Neural progenitor cell (in vitro differentiated cells): ENCODE measurements at regions not wholly inside any gene's neighbourhood (a gene's known extent, or its start where the extent isn't known, plus 50 kb on each side); places are given as distances from the start of the nearest gene placed in this dataset.

Source experiments
- DNase-seq: peaks from one replicate; pipeline ENCODE4 v3.0.0-alpha.2; 2016; ENCODE audit warnings: low spot score
- H2AFZ ChIP-seq: fragments of 200-600 bp; sonication (generic); replicated peaks from 2 replicates; pipeline ENCODE4 v1.6.1; 2016; ENCODE audit warnings: antibody characterized with exemption
- H3F3A ChIP-seq: fragments of 200-600 bp; sonication (generic); 2 replicates; pipeline ENCODE4 v1.6.1; 2016; ENCODE audit warnings: antibody characterized with exemption, low read depth
- H3K27ac ChIP-seq: fragments of 200-600 bp; sonication (generic); 2 replicates; pipeline ENCODE4 v1.5.1; 2016; ENCODE audit warnings: mild to moderate bottlenecking
- H3K27me3 ChIP-seq: fragments of 200-600 bp; sonication (generic); 2 replicates; pipeline ENCODE4 v1.6.1; 2016; ENCODE audit warnings: mild to moderate bottlenecking, moderate library complexity
- H3K36me3 ChIP-seq: fragments of 200-600 bp; sonication (generic); 2 replicates; pipeline ENCODE4 v1.5.1; 2016
- H3K4me1 ChIP-seq: fragments of 200-600 bp; sonication (generic); 2 replicates; pipeline ENCODE4 v1.6.1; 2016; ENCODE audit warnings: mixed run types
- H3K4me2 ChIP-seq: fragments of 200-600 bp; sonication (generic); 2 replicates; pipeline ENCODE4 v1.6.1; 2016
- H3K4me3 ChIP-seq: fragments of 200-600 bp; sonication (generic); 2 replicates; pipeline ENCODE4 v1.5.1; 2016
- H3K79me2 ChIP-seq: fragments of 200-600 bp; sonication (generic); 2 replicates; pipeline ENCODE4 v1.6.1; 2016; ENCODE audit warnings: low read depth
- H3K9ac ChIP-seq: fragments of 200-600 bp; sonication (generic); 2 replicates; pipeline ENCODE4 v1.6.1; 2016
- H3K9me3 ChIP-seq: fragments of 200-600 bp; sonication (generic); 2 replicates; pipeline ENCODE4 v1.5.1; 2016; ENCODE audit warnings: low read depth
- H4K20me1 ChIP-seq: fragments of 200-600 bp; sonication (generic); 2 replicates; pipeline ENCODE4 v1.6.1; 2016; ENCODE audit warnings: low read depth
- H3K27ac Mint-ChIP-seq: 3 replicates; pipeline ENCODE4 v1.8.0; 2021; ENCODE audit warnings: mixed read lengths
- H3K27me3 Mint-ChIP-seq: 2 replicates; pipeline ENCODE4 v1.8.0; 2022; ENCODE audit warnings: low read depth, mild to moderate bottlenecking, inconsistent platforms, moderate library complexity, mixed read lengths; ENCODE audit not compliant: insufficient read depth
- H3K36me3 Mint-ChIP-seq: 3 replicates; pipeline ENCODE4 v1.8.0; 2021; ENCODE audit warnings: mixed read lengths
- H3K4me1 Mint-ChIP-seq: 3 replicates; pipeline ENCODE4 v1.8.0; 2021; ENCODE audit warnings: mixed read lengths
- H3K4me3 Mint-ChIP-seq: 3 replicates; pipeline ENCODE4 v1.8.0; 2021; ENCODE audit warnings: mild to moderate bottlenecking, moderate library complexity, mixed read lengths
- H3K9me3 Mint-ChIP-seq: 3 replicates; pipeline ENCODE4 v1.8.0; 2020; ENCODE audit warnings: mixed read lengths
- CTCF ChIP-seq: fragments of 200-600 bp; sonication (generic); IDR thresholded peaks from 2 replicates; pipeline ENCODE4 v1.5.1; 2017; ENCODE audit warnings: antibody characterized with exemption, mild to moderate bottlenecking
- EZH2 ChIP-seq: fragments of 200-600 bp; sonication (generic); IDR thresholded peaks from 2 replicates; pipeline ENCODE4 v1.6.1; 2017; ENCODE audit warnings: antibody characterized with exemption, mild to moderate bottlenecking, moderate library complexity
- EZH2phosphoT487 ChIP-seq: fragments of 200-600 bp; sonication (generic); IDR thresholded peaks from 2 replicates; pipeline ENCODE4 v1.6.1; 2017; ENCODE audit warnings: antibody characterized with exemption

GRCh38 chr6:157727629-157728182, 95.3 kb upstream of the SNX9 start:
- Histone ChIP-seq H3K9me3 (no peaks in the 10 kb centered on the region), H4K20me1 (no peaks in the 10 kb centered on the region), H3K36me3 (no peaks in the 10 kb centered on the region), H3K79me2 (no peaks in the 10 kb centered on the region), H3K4me3 (no peak overlapping the region), H3K27me3 (peaks cover 6% of the 10 kb centered on the region), H3F3A (no peaks in the 10 kb centered on the region), H2AFZ (no peak overlapping the region), H3K9ac (no peak overlapping the region), H3K4me1 (no peaks in the 10 kb centered on the region), H3K4me2 (no peak overlapping the region), H3K27ac (no peak overlapping the region)
- H3K9me3 Mint-ChIP-seq: peaks cover 18% of the 10 kb centered on the region
- no peak for DNase-seq
- peaks cover 3% of the 10 kb centered on the region for H3K4me1 Mint-ChIP-seq
- H3K4me3 Mint-ChIP-seq: no peak overlapping the region
- H3K36me3 Mint-ChIP-seq: no peaks in the 10 kb centered on the region
- peaks cover 2% of the 10 kb centered on the region for H3K27me3 Mint-ChIP-seq
- no peak overlapping the region for H3K27ac Mint-ChIP-seq
- no peak for TF ChIP-seq EZH2phosphoT487
- no peak for TF ChIP-seq EZH2
- no peak for TF ChIP-seq CTCF

GRCh38 chr6:157728183-157728881, 94.7 kb upstream of the SNX9 start:
- Histone ChIP-seq H3K4me2 (no peak overlapping the region), H4K20me1 (no peaks in the 10 kb centered on the region), H3K36me3 (no peaks in the 10 kb centered on the region), H2AFZ (no peak overlapping the region), H3F3A (no peaks in the 10 kb centered on the region), H3K27ac (no peak overlapping the region), H3K4me3 (no peak overlapping the region), H3K79me2 (no peaks in the 10 kb centered on the region), H3K4me1 (no peaks in the 10 kb centered on the region), H3K9me3 (no peaks in the 10 kb centered on the region), H3K27me3 (peaks cover 2% of the 10 kb centered on the region), H3K9ac (no peak overlapping the region)
- no peak for DNase-seq
- H3K4me3 Mint-ChIP-seq: no peak overlapping the region
- TF ChIP-seq EZH2: no peak
- H3K9me3 Mint-ChIP-seq: peaks cover 18% of the 10 kb centered on the region
- H3K4me1 Mint-ChIP-seq: no peaks in the 10 kb centered on the region
- H3K27me3 Mint-ChIP-seq: peaks cover 2% of the 10 kb centered on the region
- H3K36me3 Mint-ChIP-seq: no peaks in the 10 kb centered on the region
- H3K27ac Mint-ChIP-seq: no peak overlapping the region

GRCh38 chr6:157731221-157731620, 91.8 kb upstream of the SNX9 start:
- H3F3A ChIP-seq: no peaks in the 10 kb centered on the region
- no peak overlapping the region for H3K4me2 ChIP-seq
- DNase-seq: no peak
- no peak overlapping the region for H2AFZ ChIP-seq
- TF ChIP-seq EZH2phosphoT487 (no peak), CTCF (no peak), EZH2 (no peak)
- no peak overlapping the region for H3K27ac ChIP-seq
- H3K9me3 ChIP-seq: no peaks in the 10 kb centered on the region
- no peaks in the 10 kb centered on the region for H4K20me1 ChIP-seq
- H3K27me3 Mint-ChIP-seq: peaks cover 2% of the 10 kb centered on the region
- H3K4me3 Mint-ChIP-seq: no peak overlapping the region
- H3K9me3 Mint-ChIP-seq: peaks cover 3% of the 10 kb centered on the region
- no peaks in the 10 kb centered on the region for H3K36me3 Mint-ChIP-seq
- H3K4me1 Mint-ChIP-seq: no peaks in the 10 kb centered on the region
- no peak overlapping the region for H3K27ac Mint-ChIP-seq
- H3K4me3 ChIP-seq: no peak overlapping the region
- H3K4me1 ChIP-seq: no peaks in the 10 kb centered on the region
- H3K27me3 ChIP-seq: no peaks in the 10 kb centered on the region
- H3K36me3 ChIP-seq: no peaks in the 10 kb centered on the region
- H3K79me2 ChIP-seq: no peaks in the 10 kb centered on the region
- H3K9ac ChIP-seq: no peak overlapping the region

GRCh38 chr6:157732007-157732406, 91.0 kb upstream of the SNX9 start:
- no peaks in the 10 kb centered on the region for H3K79me2 ChIP-seq
- H2AFZ ChIP-seq: peak overlapping the region; percentile 34
- no peaks in the 10 kb centered on the region for H4K20me1 ChIP-seq
- no peak overlapping the region for H3K27ac Mint-ChIP-seq
- TF ChIP-seq CTCF (no peak), EZH2phosphoT487 (no peak), EZH2 (no peak)
- H3K9me3 Mint-ChIP-seq: peaks cover 7% of the 10 kb centered on the region
- no peaks in the 10 kb centered on the region for H3K4me1 Mint-ChIP-seq
- H3K9ac ChIP-seq: no peak overlapping the region
- no peaks in the 10 kb centered on the region for H3K36me3 Mint-ChIP-seq
- no peak overlapping the region for H3K4me3 ChIP-seq
- no peak for DNase-seq
- no peak overlapping the region for H3K4me2 ChIP-seq
- H3K27me3 ChIP-seq: no peaks in the 10 kb centered on the region
- H3K36me3 ChIP-seq: no peaks in the 10 kb centered on the region
- H3K4me3 Mint-ChIP-seq: no peak overlapping the region
- peaks cover 3% of the 10 kb centered on the region for H3K27me3 Mint-ChIP-seq
- no peaks in the 10 kb centered on the region for H3K9me3 ChIP-seq
- H3K4me1 ChIP-seq: no peaks in the 10 kb centered on the region
- no peak overlapping the region for H3K27ac ChIP-seq
- H3F3A ChIP-seq: no peaks in the 10 kb centered on the region
